Caco-2 (cell line): ENCODE measurements at regions not wholly inside any gene's neighbourhood (a gene's known extent, or its start where the extent isn't known, plus 50 kb on each side); places are given as distances from the start of the nearest gene placed in this dataset.

ENCODE experiments used
- BruUV-seq: library from RNA; stranded (reverse); fragments of 400-500 nt; replicated peaks from 2 replicates; lab custom pipeline; 2021; lab: Mats Ljungman, UMichigan
- CTCF ChIA-PET: fragments of 300-600 bp; sonication (Branson Sonifier 250); formaldehyde crosslinking; loops from one replicate; lab custom pipeline; 2022; ENCODE audit warnings: antibody characterized with exemption; lab: Charles Lee
- POLR2A ChIA-PET: fragments of 300-600 bp; sonication (Branson Sonifier 250); formaldehyde crosslinking; loops from one replicate; lab custom pipeline; 2022; ENCODE audit warnings: antibody characterized with exemption; lab: Charles Lee
- DNase-seq, 2 experiments: peaks; one replicate each; pipeline versions ENCODE4 v3.0.0 to v3.0.0-alpha.2; 2020 to 2022
- H3K27me3 ChIP-seq: replicated peaks from 2 replicates; pipeline ENCODE4 v1.6.0; 2011; ENCODE audit warnings: low read length; ENCODE audit not compliant: control insufficient read depth, insufficient read depth
- H3K36me3 ChIP-seq: 2 replicates; pipeline ENCODE4 v1.5.1; 2011; ENCODE audit warnings: low read length; ENCODE audit not compliant: control insufficient read depth, insufficient read depth
- H3K4me1 ChIP-seq: fragments of 250-450 bp; sonication (Bioruptor Pico); 2 replicates; pipeline ENCODE4 v1.5.1; 2020; ENCODE audit warnings: mild to moderate bottlenecking
- H3K4me3 ChIP-seq: 2 replicates; pipeline ENCODE4 v1.5.1; 2011; ENCODE audit warnings: low read depth, mild to moderate bottlenecking, control low read depth, low read length
- H3K9me3 ChIP-seq: fragments of 250-450 bp; sonication (Bioruptor Pico); 2 replicates; pipeline ENCODE4 v1.5.1; 2020; ENCODE audit warnings: mild to moderate bottlenecking, moderate library complexity
- H3K27ac Mint-ChIP-seq: one replicate; pipeline ENCODE4 v1.8.0; 2022; ENCODE audit warnings: mixed read lengths; ENCODE audit not compliant: unreplicated experiment
- H3K27me3 Mint-ChIP-seq: one replicate; pipeline ENCODE4 v1.8.0; 2022; ENCODE audit warnings: mixed read lengths; ENCODE audit not compliant: insufficient read depth, unreplicated experiment
- H3K36me3 Mint-ChIP-seq: one replicate; pipeline ENCODE4 v1.8.0; 2022; ENCODE audit warnings: mild to moderate bottlenecking, mixed read lengths; ENCODE audit not compliant: insufficient read depth, unreplicated experiment
- H3K4me1 Mint-ChIP-seq: one replicate; pipeline ENCODE4 v1.8.0; 2022; ENCODE audit warnings: low read depth, mixed read lengths; ENCODE audit not compliant: unreplicated experiment
- H3K4me3 Mint-ChIP-seq: one replicate; pipeline ENCODE4 v1.8.0; 2022; ENCODE audit warnings: mild to moderate bottlenecking, moderate library complexity, mixed read lengths; ENCODE audit not compliant: unreplicated experiment
- H3K9me3 Mint-ChIP-seq: one replicate; pipeline ENCODE4 v1.8.0; 2022; ENCODE audit warnings: mixed read lengths; ENCODE audit not compliant: unreplicated experiment
- intact Hi-C: fragments of 100-400 bp; cut with micrococcal nuclease; formaldehyde crosslinking; loops from one replicate; pipeline ENCODE4 v1.10.0; 2022; ENCODE audit not compliant: unreplicated experiment
- TF ChIP-seq, protein P1 (sequence below), 2 experiments: fragments of 200-600 bp in 1 of 2; IDR thresholded peaks; 1 replicate in 1 of 2; 2 replicates in 1 of 2; pipeline versions ENCODE4 v1.5.1 to v1.8.0; 2011 to 2022; ENCODE audit warnings: antibody characterized with exemption in 1 of 2, control low read depth in 1 of 2, inconsistent platforms in 1 of 2, low read depth in 1 of 2, low read length in 1 of 2, mild to moderate bottlenecking in 1 of 2, moderate library complexity in 1 of 2; ENCODE audit not compliant: insufficient read depth in 1 of 2, severe bottlenecking in 1 of 2, unreplicated experiment in 1 of 2

DNA sequence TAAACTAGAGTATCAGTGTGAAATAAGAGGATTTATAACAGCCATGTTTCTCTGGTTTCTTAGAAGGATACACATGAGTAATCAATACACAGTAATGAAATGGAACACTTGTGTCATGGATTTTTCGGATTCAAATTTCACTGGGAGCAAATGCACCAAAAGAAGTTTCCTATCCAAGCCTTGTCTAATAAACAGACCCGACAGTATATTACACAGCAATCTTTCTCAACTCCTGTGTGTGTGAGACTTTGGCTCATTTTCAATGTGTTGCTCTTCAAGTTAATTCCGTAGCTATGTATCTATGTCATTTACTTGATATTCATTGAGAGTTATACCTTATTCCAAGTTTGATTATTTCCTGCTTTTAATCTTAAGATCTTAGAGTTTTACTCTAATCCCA lies 930.2 kb downstream of the MAT2B start:
- H3K4me1 ChIP-seq = no peaks in the 10 kb centered on the region
- H3K27me3 ChIP-seq = no peaks in the 10 kb centered on the region
- no peaks in the 10 kb centered on the region for H3K36me3 ChIP-seq
- no TSS peak for BruUV-seq
- no peak for DNase-seq
- CTCF ChIA-PET = no interaction called here
- Mint-ChIP-seq H3K4me1 (no peaks in the 10 kb centered on the region), H3K27me3 (no peaks in the 10 kb centered on the region), H3K4me3 (no peak overlapping the region), H3K36me3 (no peaks in the 10 kb centered on the region), H3K27ac (no peak overlapping the region), H3K9me3 (no peaks in the 10 kb centered on the region)
- POLR2A ChIA-PET = no interaction called here
- intact Hi-C loops = no loop called here
- no peak overlapping the region for H3K4me3 ChIP-seq
- H3K9me3 ChIP-seq = no peaks in the 10 kb centered on the region
- TF ChIP-seq, protein P1, sequence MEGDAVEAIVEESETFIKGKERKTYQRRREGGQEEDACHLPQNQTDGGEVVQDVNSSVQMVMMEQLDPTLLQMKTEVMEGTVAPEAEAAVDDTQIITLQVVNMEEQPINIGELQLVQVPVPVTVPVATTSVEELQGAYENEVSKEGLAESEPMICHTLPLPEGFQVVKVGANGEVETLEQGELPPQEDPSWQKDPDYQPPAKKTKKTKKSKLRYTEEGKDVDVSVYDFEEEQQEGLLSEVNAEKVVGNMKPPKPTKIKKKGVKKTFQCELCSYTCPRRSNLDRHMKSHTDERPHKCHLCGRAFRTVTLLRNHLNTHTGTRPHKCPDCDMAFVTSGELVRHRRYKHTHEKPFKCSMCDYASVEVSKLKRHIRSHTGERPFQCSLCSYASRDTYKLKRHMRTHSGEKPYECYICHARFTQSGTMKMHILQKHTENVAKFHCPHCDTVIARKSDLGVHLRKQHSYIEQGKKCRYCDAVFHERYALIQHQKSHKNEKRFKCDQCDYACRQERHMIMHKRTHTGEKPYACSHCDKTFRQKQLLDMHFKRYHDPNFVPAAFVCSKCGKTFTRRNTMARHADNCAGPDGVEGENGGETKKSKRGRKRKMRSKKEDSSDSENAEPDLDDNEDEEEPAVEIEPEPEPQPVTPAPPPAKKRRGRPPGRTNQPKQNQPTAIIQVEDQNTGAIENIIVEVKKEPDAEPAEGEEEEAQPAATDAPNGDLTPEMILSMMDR (IDR thresholded peaks at IDR 0.05; ENCODE audit: insufficient read depth in 1 of 2, low read depth in 1 of 2, low read length in 1 of 2, severe bottlenecking in 1 of 2, unreplicated experiment in 1 of 2) = no peak

DNA sequence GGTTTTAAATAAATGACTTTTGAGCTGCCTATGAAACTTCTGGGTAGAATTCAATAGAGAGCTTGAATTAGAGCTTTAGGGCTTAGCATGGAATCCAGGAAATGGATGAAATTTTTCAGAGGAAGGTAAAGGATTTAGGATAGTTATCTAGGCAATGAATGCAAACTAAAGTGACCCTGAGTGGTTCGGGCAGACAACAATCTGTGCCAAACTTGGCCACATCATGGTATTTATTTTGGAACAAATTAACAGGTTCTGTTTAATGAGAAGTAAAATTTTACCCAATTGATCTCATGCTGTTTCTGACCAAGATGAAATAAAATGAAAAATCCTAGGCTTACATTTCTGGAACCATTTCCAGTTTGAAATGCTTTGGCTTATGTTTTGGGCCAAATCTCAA lies 934.4 kb downstream of the MAT2B start:
- Histone ChIP-seq H3K27me3 (no peaks in the 10 kb centered on the region), H3K36me3 (no peaks in the 10 kb centered on the region), H3K4me3 (no peak overlapping the region), H3K9me3 (no peaks in the 10 kb centered on the region), H3K4me1 (no peaks in the 10 kb centered on the region)
- Mint-ChIP-seq H3K4me3 (no peak overlapping the region), H3K27me3 (no peaks in the 10 kb centered on the region), H3K4me1 (no peaks in the 10 kb centered on the region), H3K36me3 (no peaks in the 10 kb centered on the region), H3K9me3 (no peaks in the 10 kb centered on the region), H3K27ac (no peak overlapping the region)
- TF ChIP-seq, protein P1 (IDR thresholded peaks at IDR 0.05; ENCODE audit: insufficient read depth in 1 of 2, low read depth in 1 of 2, low read length in 1 of 2, severe bottlenecking in 1 of 2, unreplicated experiment in 1 of 2) = no peak
- BruUV-seq = no TSS peak
- intact Hi-C loops = no loop called here
- CTCF ChIA-PET = no interaction called here
- POLR2A ChIA-PET = no interaction called here
- no peak for DNase-seq

DNA sequence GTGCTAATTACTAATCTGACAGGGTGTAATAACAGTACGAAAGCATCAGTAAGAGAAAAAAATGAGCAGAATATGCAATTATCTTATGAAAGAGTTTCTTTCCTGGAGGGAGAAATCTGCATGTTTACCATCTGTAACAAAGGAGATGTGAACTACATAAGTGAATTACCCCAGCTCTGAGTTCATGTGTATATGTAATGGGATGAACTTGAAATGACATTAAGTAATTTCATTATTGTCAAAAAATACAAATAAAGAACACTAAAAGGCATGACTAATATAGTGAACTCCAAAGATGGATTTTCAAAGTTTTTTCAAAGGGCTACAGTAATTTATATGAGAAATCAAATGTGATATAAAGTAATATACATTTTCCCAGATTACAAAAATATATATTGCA lies 944.0 kb downstream of the MAT2B start:
- DNase-seq = no peak
- Mint-ChIP-seq H3K4me1 (no peaks in the 10 kb centered on the region), H3K27ac (no peak overlapping the region), H3K27me3 (no peaks in the 10 kb centered on the region), H3K9me3 (no peaks in the 10 kb centered on the region), H3K36me3 (no peaks in the 10 kb centered on the region), H3K4me3 (no peak overlapping the region)
- H3K27me3 ChIP-seq = no peaks in the 10 kb centered on the region
- BruUV-seq = no TSS peak
- TF ChIP-seq, protein P1 (IDR thresholded peaks at IDR 0.05; ENCODE audit: insufficient read depth in 1 of 2, low read depth in 1 of 2, low read length in 1 of 2, severe bottlenecking in 1 of 2, unreplicated experiment in 1 of 2) = no peak
- ChIA-PET CTCF (no interaction called here), POLR2A (no interaction called here)
- intact Hi-C loops = no loop called here
- no peak overlapping the region for H3K4me3 ChIP-seq
- no peaks in the 10 kb centered on the region for H3K4me1 ChIP-seq
- H3K36me3 ChIP-seq = no peaks in the 10 kb centered on the region
- H3K9me3 ChIP-seq = no peaks in the 10 kb centered on the region
